Middle frontal gyrus (tissue), 1 donor: ENCODE measurements at regions not wholly inside any gene's neighbourhood (a gene's known extent, or its start where the extent isn't known, plus 50 kb on each side); places are given as distances from the start of the nearest gene placed in this dataset.
"Not testable (repeated sequence)": the region's sequence is repeated elsewhere in the genome, so short reads cannot be mapped to it uniquely, and the experiment has no call there.

Experiments used
- DNase-seq: peaks from one replicate; pipeline ENCODE4 v3.0.0-alpha.2; 2015; ENCODE audit warnings: low spot score; ENCODE audit errors: extremely low spot score

GRCh38 chr10:30534465-30535144 is 94.9 kb downstream of the LYZL2 start:
- DNase-seq = peak; percentile 54

- no peak for DNase-seq
These were observed 97.6 kb downstream of the LYZL2 start for GRCh38 chr10:30531751-30532530.

- DNase-seq = no peak
These were observed 95.5 kb downstream of the MAP3K8 start for GRCh38 chr10:30529373-30529998.

GRCh38 chr10:30528429-30528786 is 94.4 kb downstream of the MAP3K8 start:
- DNase-seq = no peak

- no peak for DNase-seq
These were observed 93.8 kb downstream of the MAP3K8 start for GRCh38 chr10:30527623-30528428.

- not testable (repeated sequence) for DNase-seq
These were observed 88.7 kb downstream of the MAP3K8 start for GRCh38 chr10:30522661-30523078.

- DNase-seq = no peak
These were observed 84.9 kb downstream of the MAP3K8 start for GRCh38 chr10:30518907-30519306.
